ENCODE measurements at regions not wholly inside any gene's neighbourhood (a gene's known extent, or its start where the extent isn't known, plus 50 kb on each side); places are given as distances from the start of the nearest gene placed in this dataset.

DNA sequence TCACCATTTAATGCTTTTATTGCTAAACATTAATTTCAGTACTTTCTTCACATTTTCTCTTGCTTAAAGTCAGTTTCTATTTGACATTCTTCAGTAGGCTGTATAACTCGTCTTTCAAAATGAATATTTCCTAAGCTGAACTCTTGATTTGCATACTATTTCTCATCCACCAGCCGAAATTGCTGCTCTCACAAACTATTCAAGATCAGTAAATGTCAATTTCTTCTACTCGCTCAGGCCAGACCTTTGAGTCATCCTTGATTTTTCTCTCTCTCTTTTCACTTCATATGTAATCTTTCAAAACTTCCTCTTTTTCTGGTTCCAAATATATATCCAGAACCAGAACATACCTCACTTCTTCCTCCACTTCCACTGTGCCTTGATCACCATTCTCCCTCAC, 990.0 kb downstream of the KCNT2 start:
- TF ChIP-seq GABPA (IDR thresholded peaks at IDR 0.05; ENCODE audit: low read depth) = no peak
- no peak for TF ChIP-seq SPI1 (IDR thresholded peaks at IDR 0.05; ENCODE audit: borderline replicate concordance, low read depth)
- TF ChIP-seq REST (IDR thresholded peaks at IDR 0.05; ENCODE audit: insufficient replicate concordance, low read depth) = no peak
- TF ChIP-seq CTCF (IDR thresholded peaks at IDR 0.05; ENCODE audit: insufficient read depth, low read length) = no peak
- no peak for TF ChIP-seq POLR2AphosphoS5 (IDR thresholded peaks at IDR 0.05; ENCODE audit: low read depth)
- no peak overlapping the region for H3K27ac ChIP-seq (replicated peaks)

GRCh38 chr1:195617106-195617505, 991.1 kb downstream of the KCNT2 start:
- no peaks in the 10 kb centered on the region for H3K27me3 ChIP-seq (ENCODE audit: insufficient read depth, poor library complexity, severe bottlenecking)
- H3K4me3 ChIP-seq (replicated peaks; ENCODE audit: insufficient read depth, low read length) = no peak overlapping the region
- DNase-seq (ENCODE audit: low read depth in 1 of 2, low spot score in 1 of 2) = no peak
- TF ChIP-seq REST (IDR thresholded peaks at IDR 0.05; ENCODE audit: insufficient replicate concordance, low read depth) = no peak
- no peak for TF ChIP-seq POLR2AphosphoS5 (IDR thresholded peaks at IDR 0.05; ENCODE audit: low read depth)
- no peak for TF ChIP-seq SPI1 (IDR thresholded peaks at IDR 0.05; ENCODE audit: borderline replicate concordance, low read depth)
- TF ChIP-seq CTCF (IDR thresholded peaks at IDR 0.05; ENCODE audit: insufficient read depth, low read length) = no peak
- no peak for TF ChIP-seq GABPA (IDR thresholded peaks at IDR 0.05; ENCODE audit: low read depth)
- H3K27ac ChIP-seq (replicated peaks) = no peak overlapping the region

More for the DNA sequence above, 990.0 kb downstream of the KCNT2 start:
- no peaks in the 10 kb centered on the region for H3K27me3 ChIP-seq (ENCODE audit: insufficient read depth, poor library complexity, severe bottlenecking)
- no peak overlapping the region for H3K4me3 ChIP-seq (replicated peaks; ENCODE audit: insufficient read depth, low read length)
- DNase-seq (ENCODE audit: low read depth in 1 of 2, low spot score in 1 of 2) = no peak

DNA sequence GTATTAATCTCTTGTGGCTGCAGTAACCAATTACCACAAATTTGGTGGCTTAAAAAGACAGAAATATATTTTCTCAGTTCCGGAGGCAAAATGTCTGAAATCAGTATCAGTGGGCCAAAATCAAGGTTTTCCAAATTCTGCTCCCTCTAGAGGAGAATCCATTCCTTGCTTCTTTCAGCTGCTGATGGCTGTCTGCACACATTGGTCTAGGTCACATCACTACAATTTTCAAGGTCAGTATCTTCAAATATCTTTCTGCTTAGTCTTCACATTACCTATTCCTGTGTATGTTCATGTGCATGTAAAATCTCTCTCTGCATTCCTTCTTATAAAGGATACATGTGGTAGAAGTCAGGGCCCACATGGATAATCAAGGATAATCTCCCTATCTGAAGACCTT, 999.4 kb downstream of the KCNT2 start:
- Histone ChIP-seq H3K27ac (replicated peaks) (no peak overlapping the region), H3K4me3 (replicated peaks; ENCODE audit: insufficient read depth, low read length) (no peak overlapping the region), H3K27me3 (ENCODE audit: insufficient read depth, poor library complexity, severe bottlenecking) (no peaks in the 10 kb centered on the region)
- DNase-seq (ENCODE audit: low read depth in 1 of 2, low spot score in 1 of 2) = no peak
- TF ChIP-seq REST (IDR thresholded peaks at IDR 0.05; ENCODE audit: insufficient replicate concordance, low read depth) = no peak
- no peak for TF ChIP-seq GABPA (IDR thresholded peaks at IDR 0.05; ENCODE audit: low read depth)
- TF ChIP-seq CTCF (IDR thresholded peaks at IDR 0.05; ENCODE audit: insufficient read depth, low read length) = no peak
- no peak for TF ChIP-seq SPI1 (IDR thresholded peaks at IDR 0.05; ENCODE audit: borderline replicate concordance, low read depth)
- no peak for TF ChIP-seq POLR2AphosphoS5 (IDR thresholded peaks at IDR 0.05; ENCODE audit: low read depth)

Measured in HL-60 (cell line).